PFSK-1 (cell line): ENCODE measurements at regions not wholly inside any gene's neighbourhood (a gene's known extent, or its start where the extent isn't known, plus 50 kb on each side); places are given as distances from the start of the nearest gene placed in this dataset.

Experiments used
- POLR2AphosphoS5 ChIP-seq: IDR thresholded peaks from 2 replicates; pipeline ENCODE4 v1.6.1; 2012; ENCODE audit warnings: low read depth, mild to moderate bottlenecking, control low read depth, low read length, moderate library complexity
- SIN3A ChIP-seq: IDR thresholded peaks from 2 replicates; pipeline ENCODE4 v1.6.1; 2012; ENCODE audit warnings: mild to moderate bottlenecking, low read length, moderate library complexity, borderline replicate concordance; ENCODE audit not compliant: insufficient read depth
- TAF1 ChIP-seq: IDR thresholded peaks from 2 replicates; pipeline ENCODE4 v1.6.1; 2012; ENCODE audit warnings: low read length, control low read depth, borderline replicate concordance; ENCODE audit not compliant: insufficient read depth
- TF ChIP-seq, protein P1 (sequence below), 2 experiments: IDR thresholded peaks; 2 replicates each; pipeline versions ENCODE4 v1.6.1 to v1.8.0; 2011 to 2012; ENCODE audit warnings: low read depth in 2 of 2, low read length in 2 of 2, control low read depth in 1 of 2, inconsistent platforms in 1 of 2, mild to moderate bottlenecking in 1 of 2, moderate library complexity in 1 of 2; ENCODE audit not compliant: insufficient read depth in 1 of 2

DNA sequence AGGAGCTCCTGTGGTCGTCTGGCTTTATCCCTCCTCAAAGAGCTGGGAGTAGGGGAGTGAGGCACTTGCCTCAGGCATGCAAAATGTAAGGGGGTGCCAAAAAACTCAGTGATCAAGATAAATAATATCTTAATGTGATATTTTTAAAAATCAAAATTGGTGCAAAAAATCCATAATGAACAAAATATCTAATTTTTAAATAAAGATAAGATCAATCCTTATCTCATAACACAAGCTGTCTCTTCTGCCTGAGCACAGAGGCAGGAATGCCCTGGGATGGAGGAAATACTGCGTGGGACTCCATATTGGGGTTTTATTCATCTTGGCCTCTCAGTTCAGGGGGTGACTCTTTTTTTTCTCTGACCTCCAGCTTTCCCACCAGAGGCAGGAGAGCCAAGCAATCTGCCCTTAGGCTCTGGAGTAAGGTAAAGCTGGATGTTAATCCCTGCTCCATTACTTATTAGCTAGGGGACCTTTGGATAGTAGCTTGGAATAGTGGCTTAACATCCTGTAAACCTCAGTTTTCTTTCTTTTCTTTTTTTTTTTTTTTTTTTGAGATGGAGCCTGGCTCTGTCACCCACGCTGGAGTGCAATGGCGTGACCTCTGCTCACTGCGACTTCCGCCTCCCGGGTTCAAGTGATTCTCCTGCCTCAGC is 77.3 kb upstream of the NFASC start:
- no peak for TF ChIP-seq SIN3A
- TF ChIP-seq, protein P1, sequence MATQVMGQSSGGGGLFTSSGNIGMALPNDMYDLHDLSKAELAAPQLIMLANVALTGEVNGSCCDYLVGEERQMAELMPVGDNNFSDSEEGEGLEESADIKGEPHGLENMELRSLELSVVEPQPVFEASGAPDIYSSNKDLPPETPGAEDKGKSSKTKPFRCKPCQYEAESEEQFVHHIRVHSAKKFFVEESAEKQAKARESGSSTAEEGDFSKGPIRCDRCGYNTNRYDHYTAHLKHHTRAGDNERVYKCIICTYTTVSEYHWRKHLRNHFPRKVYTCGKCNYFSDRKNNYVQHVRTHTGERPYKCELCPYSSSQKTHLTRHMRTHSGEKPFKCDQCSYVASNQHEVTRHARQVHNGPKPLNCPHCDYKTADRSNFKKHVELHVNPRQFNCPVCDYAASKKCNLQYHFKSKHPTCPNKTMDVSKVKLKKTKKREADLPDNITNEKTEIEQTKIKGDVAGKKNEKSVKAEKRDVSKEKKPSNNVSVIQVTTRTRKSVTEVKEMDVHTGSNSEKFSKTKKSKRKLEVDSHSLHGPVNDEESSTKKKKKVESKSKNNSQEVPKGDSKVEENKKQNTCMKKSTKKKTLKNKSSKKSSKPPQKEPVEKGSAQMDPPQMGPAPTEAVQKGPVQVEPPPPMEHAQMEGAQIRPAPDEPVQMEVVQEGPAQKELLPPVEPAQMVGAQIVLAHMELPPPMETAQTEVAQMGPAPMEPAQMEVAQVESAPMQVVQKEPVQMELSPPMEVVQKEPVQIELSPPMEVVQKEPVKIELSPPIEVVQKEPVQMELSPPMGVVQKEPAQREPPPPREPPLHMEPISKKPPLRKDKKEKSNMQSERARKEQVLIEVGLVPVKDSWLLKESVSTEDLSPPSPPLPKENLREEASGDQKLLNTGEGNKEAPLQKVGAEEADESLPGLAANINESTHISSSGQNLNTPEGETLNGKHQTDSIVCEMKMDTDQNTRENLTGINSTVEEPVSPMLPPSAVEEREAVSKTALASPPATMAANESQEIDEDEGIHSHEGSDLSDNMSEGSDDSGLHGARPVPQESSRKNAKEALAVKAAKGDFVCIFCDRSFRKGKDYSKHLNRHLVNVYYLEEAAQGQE (IDR thresholded peaks at IDR 0.05; ENCODE audit: insufficient read depth in 1 of 2, low read depth in 2 of 2, low read length in 2 of 2): no peak
- no peak for TF ChIP-seq TAF1
- no peak for TF ChIP-seq POLR2AphosphoS5
